Endothelial cell of umbilical vein (primary cell): ENCODE measurements at regions not wholly inside any gene's neighbourhood (a gene's known extent, or its start where the extent isn't known, plus 50 kb on each side); places are given as distances from the start of the nearest gene placed in this dataset.

Experiments
- BruUV-seq: library from RNA; stranded (reverse); fragments of 400-500 nt; replicated peaks from 2 replicates; lab custom pipeline; 2021; lab: Mats Ljungman, UMichigan
- CTCF ChIA-PET: fragments of 300-600, 350-600 bp; sonication (Branson Sonifier 250); formaldehyde crosslinking; loops from one replicate; lab custom pipeline; 2021; ENCODE audit warnings: antibody characterized with exemption, inconsistent platforms; lab: Charles Lee
- POLR2A ChIA-PET: fragments of 300-600, 350-600 bp; sonication (Branson Sonifier 250); formaldehyde crosslinking; loops from one replicate; lab custom pipeline; 2021; ENCODE audit warnings: antibody characterized with exemption, inconsistent platforms; lab: Charles Lee
- DNase-seq: peaks from one replicate; pipeline ENCODE4 v3.0.0-alpha.2; 2011; ENCODE audit warnings: low read depth, low spot score
- FAIRE-seq: peaks from 2 replicates; lab custom pipeline; 2011; peaks lifted over from hg19 to GRCh38; lab: Jason Lieb, UNC
- H2AFZ ChIP-seq: 2 replicates; pipeline ENCODE4 v1.6.0; 2012; ENCODE audit warnings: low read depth, low read length, control low read depth, inconsistent platforms
- H3K27ac ChIP-seq: 2 replicates; pipeline ENCODE4 v1.5.1; 2011; ENCODE audit warnings: low read depth, mild to moderate bottlenecking, control low read depth, low read length, moderate library complexity; ENCODE audit not compliant: insufficient read depth
- H3K27me3 ChIP-seq, 2 experiments: 2 replicates each; pipeline versions ENCODE4 v1.6.0 to v1.6.1; 2011; ENCODE audit warnings: low read length in 2 of 2, mixed read lengths in 1 of 2; ENCODE audit not compliant: control insufficient read depth in 2 of 2, insufficient read depth in 2 of 2
- H3K36me3 ChIP-seq, 2 experiments: 2 replicates in 1 of 2; 3 replicates in 1 of 2; pipeline ENCODE4 v1.5.1; 2011; ENCODE audit warnings: low read length in 2 of 2, mild to moderate bottlenecking in 1 of 2, moderate library complexity in 1 of 2; ENCODE audit not compliant: control insufficient read depth in 2 of 2, insufficient read depth in 2 of 2; ENCODE audit errors: extremely low read depth in 1 of 2
- H3K4me1 ChIP-seq: 3 replicates; pipeline ENCODE4 v1.5.1; 2011; ENCODE audit warnings: mild to moderate bottlenecking, low read length; ENCODE audit not compliant: control insufficient read depth, insufficient read depth; ENCODE audit errors: extremely low read depth
- H3K4me2 ChIP-seq: 2 replicates; pipeline ENCODE4 v1.6.1; 2011; ENCODE audit warnings: low read length, control low read depth, mixed read lengths; ENCODE audit not compliant: insufficient read depth
- H3K4me3 ChIP-seq, 3 experiments: fragments of 200-600 bp in 1 of 3; sonication (generic), shearing (Covaris generic) in 1 of 3; replicated peaks in 1 of 3; 2 replicates each; pipeline ENCODE4 v1.5.1; 2011 to 2016; ENCODE audit warnings: control low read depth in 3 of 3, low read length in 3 of 3, mild to moderate bottlenecking in 2 of 3, inconsistent platforms in 1 of 3, low read depth in 1 of 3, moderate library complexity in 1 of 3; ENCODE audit not compliant: insufficient read depth in 1 of 3
- H3K79me2 ChIP-seq: 2 replicates; pipeline ENCODE4 v1.6.0; 2012; ENCODE audit warnings: low read length, inconsistent platforms; ENCODE audit not compliant: control insufficient read depth, insufficient read depth
- H3K9ac ChIP-seq: replicated peaks from 2 replicates; pipeline ENCODE3; 2011; ENCODE audit warnings: low read length, control low read depth; ENCODE audit not compliant: insufficient read depth; ENCODE audit errors: extremely low read depth
- H3K9me1 ChIP-seq: replicated peaks from 3 replicates; pipeline ENCODE4 v1.6.0; 2011; ENCODE audit warnings: mild to moderate bottlenecking, low read length; ENCODE audit not compliant: control insufficient read depth, insufficient read depth; ENCODE audit errors: extremely low read depth
- H3K9me3 ChIP-seq: replicated peaks from 2 replicates; pipeline ENCODE4 v1.5.1; 2012; ENCODE audit warnings: low read length, inconsistent platforms; ENCODE audit not compliant: control insufficient read depth, insufficient read depth
- H4K20me1 ChIP-seq: replicated peaks from 2 replicates; pipeline ENCODE3; 2011; ENCODE audit warnings: mild to moderate bottlenecking, low read length; ENCODE audit not compliant: control insufficient read depth, insufficient read depth; ENCODE audit errors: extremely low read depth
- EZH2 ChIP-seq: IDR thresholded peaks from 2 replicates; pipeline ENCODE4 v1.6.1; 2012; ENCODE audit warnings: borderline replicate concordance, low read depth, mild to moderate bottlenecking, moderate library complexity, low read length, inconsistent platforms; ENCODE audit not compliant: severe bottlenecking
- FOS ChIP-seq: IDR thresholded peaks from 2 replicates; pipeline ENCODE4 v1.6.1; 2011; ENCODE audit warnings: mild to moderate bottlenecking, low read length, moderate library complexity, borderline replicate concordance; ENCODE audit not compliant: insufficient read depth
- GATA2 ChIP-seq: IDR thresholded peaks from 2 replicates; pipeline ENCODE4 v1.7.0; 2011; ENCODE audit warnings: low read depth, mild to moderate bottlenecking, moderate library complexity, mixed read lengths, low read length; ENCODE audit not compliant: insufficient read length, insufficient read depth
- JUN ChIP-seq: IDR thresholded peaks from 2 replicates; pipeline ENCODE4 v1.6.1; 2011; ENCODE audit warnings: borderline replicate concordance, low read depth; ENCODE audit not compliant: insufficient read length, insufficient read depth
- MYC ChIP-seq: IDR thresholded peaks from one replicate; pipeline ENCODE4 v1.6.1; 2011; ENCODE audit warnings: mild to moderate bottlenecking, low read depth, low read length
- POLR2A ChIP-seq: IDR thresholded peaks from 2 replicates; pipeline ENCODE4 v1.6.1; 2012; ENCODE audit warnings: low read depth, mild to moderate bottlenecking, control low read depth, low read length
- POLR2AphosphoS5 ChIP-seq: IDR thresholded peaks from 2 replicates; pipeline ENCODE4 v1.6.1; 2012; ENCODE audit warnings: low read depth, mild to moderate bottlenecking, control low read depth, low read length, moderate library complexity; ENCODE audit not compliant: insufficient read depth
- dilution Hi-C: fragments of 300-500 bp; cut with MboI; formaldehyde crosslinking; loops from one replicate; pipeline ENCODE4 v1.15.0; 2019; ENCODE audit warnings: low sequenced_read_pairs; ENCODE audit not compliant: extremely low pct_ligation_motif_present
- intact Hi-C: fragments of 100-400 bp; cut with micrococcal nuclease; formaldehyde crosslinking; loops from one replicate; pipeline ENCODE4 v1.10.0; 2022
- TF ChIP-seq, protein P1 (sequence below), 2 donors: IDR thresholded peaks; 1 replicate in 1 of 2; 2 replicates in 1 of 2; pipeline ENCODE4 v1.5.1; 2011; ENCODE audit warnings: low read length in 2 of 2, mild to moderate bottlenecking in 2 of 2, moderate library complexity in 2 of 2, control low read depth in 1 of 2, inconsistent platforms in 1 of 2, low read depth in 1 of 2; ENCODE audit not compliant: insufficient read depth in 1 of 2; ENCODE audit errors: extremely low read depth in 1 of 2
- TF ChIP-seq, protein P2 (sequence below): IDR thresholded peaks from 2 replicates; pipeline ENCODE4 v1.6.1; 2011; ENCODE audit not compliant: insufficient read depth, insufficient read length

DNA sequence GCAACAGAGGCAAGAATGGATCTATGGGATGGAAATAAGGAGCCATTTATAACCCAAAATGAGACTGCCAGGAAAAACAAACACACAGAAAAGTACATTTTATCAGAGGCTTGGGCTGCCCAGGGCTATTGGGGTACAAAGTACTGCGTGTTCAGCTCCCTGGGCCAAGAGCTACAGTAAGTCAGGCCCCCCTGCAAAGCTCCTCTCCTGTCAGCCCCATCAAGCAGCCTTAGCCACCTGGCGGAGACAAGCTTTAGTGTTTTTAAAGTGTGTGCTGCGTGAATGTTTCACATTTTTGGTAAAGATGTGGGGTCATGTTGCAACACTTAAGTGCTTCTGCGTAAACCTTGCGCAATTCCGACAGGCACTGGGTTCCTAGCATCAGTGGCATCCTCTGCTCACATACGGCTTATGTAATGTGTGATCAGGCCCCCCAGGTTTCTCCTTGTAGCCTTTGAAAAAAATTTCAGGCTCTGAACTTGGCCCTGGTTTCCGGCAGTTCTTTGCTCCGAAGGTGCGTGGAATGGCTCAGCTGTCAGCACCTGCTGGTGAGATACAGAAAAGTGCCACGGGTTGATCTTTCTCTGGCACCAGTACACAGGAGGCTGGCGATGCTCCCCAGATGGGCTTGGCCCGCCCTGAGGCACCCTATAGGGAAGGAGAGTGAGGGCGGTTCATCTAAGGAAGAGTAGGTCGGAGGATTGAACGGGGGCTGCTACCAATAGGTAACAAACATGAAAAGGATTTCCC, 198.7 kb upstream of the EEA1 start:
- no peaks in the 10 kb centered on the region for H3K27me3 ChIP-seq
- ChIA-PET POLR2A (no interaction called here), CTCF (no interaction called here)
- no peaks in the 10 kb centered on the region for H3K9me3 ChIP-seq
- no peaks in the 10 kb centered on the region for H3K79me2 ChIP-seq
- no peak overlapping the region for H2AFZ ChIP-seq
- no peak overlapping the region for H3K27ac ChIP-seq
- DNase-seq (no peak), FAIRE-seq (no peak)
- no peak for TF ChIP-seq MYC
- no peak for TF ChIP-seq FOS
- no peak for TF ChIP-seq EZH2
- TF ChIP-seq, protein P1, sequence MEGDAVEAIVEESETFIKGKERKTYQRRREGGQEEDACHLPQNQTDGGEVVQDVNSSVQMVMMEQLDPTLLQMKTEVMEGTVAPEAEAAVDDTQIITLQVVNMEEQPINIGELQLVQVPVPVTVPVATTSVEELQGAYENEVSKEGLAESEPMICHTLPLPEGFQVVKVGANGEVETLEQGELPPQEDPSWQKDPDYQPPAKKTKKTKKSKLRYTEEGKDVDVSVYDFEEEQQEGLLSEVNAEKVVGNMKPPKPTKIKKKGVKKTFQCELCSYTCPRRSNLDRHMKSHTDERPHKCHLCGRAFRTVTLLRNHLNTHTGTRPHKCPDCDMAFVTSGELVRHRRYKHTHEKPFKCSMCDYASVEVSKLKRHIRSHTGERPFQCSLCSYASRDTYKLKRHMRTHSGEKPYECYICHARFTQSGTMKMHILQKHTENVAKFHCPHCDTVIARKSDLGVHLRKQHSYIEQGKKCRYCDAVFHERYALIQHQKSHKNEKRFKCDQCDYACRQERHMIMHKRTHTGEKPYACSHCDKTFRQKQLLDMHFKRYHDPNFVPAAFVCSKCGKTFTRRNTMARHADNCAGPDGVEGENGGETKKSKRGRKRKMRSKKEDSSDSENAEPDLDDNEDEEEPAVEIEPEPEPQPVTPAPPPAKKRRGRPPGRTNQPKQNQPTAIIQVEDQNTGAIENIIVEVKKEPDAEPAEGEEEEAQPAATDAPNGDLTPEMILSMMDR (IDR thresholded peaks at IDR 0.05; ENCODE audit: extremely low read depth in 1 of 2, insufficient read depth in 1 of 2, low read depth in 1 of 2, low read length in 2 of 2), result no peak
- TF ChIP-seq POLR2A, result no peak
- no peak for TF ChIP-seq POLR2AphosphoS5
- TF ChIP-seq JUN, result no peak
- TF ChIP-seq GATA2, result no peak
- TF ChIP-seq, protein P2, sequence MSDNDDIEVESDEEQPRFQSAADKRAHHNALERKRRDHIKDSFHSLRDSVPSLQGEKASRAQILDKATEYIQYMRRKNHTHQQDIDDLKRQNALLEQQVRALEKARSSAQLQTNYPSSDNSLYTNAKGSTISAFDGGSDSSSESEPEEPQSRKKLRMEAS, result no peak
- no peaks in the 10 kb centered on the region for H4K20me1 ChIP-seq
- H3K36me3 ChIP-seq, result no peaks in the 10 kb centered on the region
- dilution Hi-C loops, result no loop called here
- intact Hi-C loops, result no loop called here
- H3K9me1 ChIP-seq, result no peaks in the 10 kb centered on the region
- H3K9ac ChIP-seq, result no peak overlapping the region
- BruUV-seq, result no TSS peak
- peaks cover 15% of the 10 kb centered on the region for H3K4me1 ChIP-seq
- H3K4me2 ChIP-seq, result no peak overlapping the region
- no peak overlapping the region for H3K4me3 ChIP-seq
